ENCODE measurements at regions not wholly inside any gene's neighbourhood (a gene's known extent, or its start where the extent isn't known, plus 50 kb on each side); places are given as distances from the start of the nearest gene placed in this dataset.

DNA sequence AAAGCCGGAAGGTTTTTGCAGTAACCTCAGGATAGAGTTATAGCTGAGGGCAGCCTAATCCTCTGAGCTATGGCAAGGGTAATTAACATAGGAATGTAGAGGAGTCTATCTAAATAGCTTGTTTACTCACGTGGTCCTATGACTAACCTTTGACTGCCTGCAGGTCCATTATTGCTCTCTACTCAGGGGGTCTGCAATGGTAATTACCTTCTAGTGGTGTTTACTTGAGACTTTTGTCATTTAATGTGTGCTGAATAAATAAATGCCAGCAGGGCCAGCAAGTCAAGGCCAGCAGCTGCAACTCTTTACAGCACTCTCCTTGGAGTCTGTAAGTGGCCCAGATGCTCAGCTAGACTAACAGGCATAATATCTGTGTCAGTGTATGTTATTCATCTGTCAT lies 212.7 kb upstream of the FMR1 start:
- Histone ChIP-seq H3K9ac (ENCODE audit: low read depth, low read length, poor library complexity) (no peak overlapping the region), H3K4ac (ENCODE audit: low read length) (no peak overlapping the region), H3K27ac (replicated peaks; ENCODE audit: low read length) (no peak overlapping the region), H2AFZ (ENCODE audit: low read length) (no peak overlapping the region), H2BK5ac (ENCODE audit: low read length) (no peak overlapping the region), H3K18ac (ENCODE audit: low read length) (no peak overlapping the region), H4K91ac (ENCODE audit: low read depth, low read length, poor library complexity) (no peak overlapping the region), H3K9me3 (replicated peaks in 1 of 2; ENCODE audit: control insufficient read depth in 2 of 2, insufficient read depth in 1 of 2, low read depth in 1 of 2, low read length in 2 of 2) (no peaks in the 10 kb centered on the region), H3K36me3 (replicated peaks in 1 of 2; ENCODE audit: control insufficient read depth in 2 of 2, insufficient read depth in 2 of 2, low read length in 2 of 2) (no peaks in the 10 kb centered on the region), H3K4me3 (ENCODE audit: low read length in 2 of 2) (no peak overlapping the region), H3K27me3 (ENCODE audit: control insufficient read depth in 3 of 3, insufficient read depth in 3 of 3, low read depth in 1 of 3, low read length in 3 of 3) (no peaks in the 10 kb centered on the region), H3K79me1 (ENCODE audit: low read depth, low read length) (no peaks in the 10 kb centered on the region), H2BK120ac (ENCODE audit: low read depth, low read length) (no peak overlapping the region), H2BK15ac (ENCODE audit: low read length) (no peak overlapping the region), H4K8ac (ENCODE audit: low read depth, low read length) (no peak overlapping the region), H2AK5ac (ENCODE audit: low read depth, low read length) (no peak overlapping the region), H3K14ac (ENCODE audit: low read length) (no peak overlapping the region), H2BK12ac (ENCODE audit: low read length) (no peak overlapping the region), H3K23ac (ENCODE audit: low read depth, low read length, poor library complexity) (no peak overlapping the region), H3K4me2 (ENCODE audit: insufficient read depth, low read length, poor library complexity, severe bottlenecking) (no peak overlapping the region), H3K4me1 (ENCODE audit: control insufficient read depth in 2 of 2, insufficient read depth in 1 of 2, low read depth in 1 of 2, low read length in 2 of 2) (no peaks in the 10 kb centered on the region)
- DNase-seq (ENCODE audit: low spot score): peak; percentile 24
- WGBS, 2 donors (ENCODE audit: extremely low coverage in 2 of 2, insufficient read length in 2 of 2, insufficient replicate concordance in 1 of 2): no CpG with 5 or more reads among the region's 2 CpGs

DNA sequence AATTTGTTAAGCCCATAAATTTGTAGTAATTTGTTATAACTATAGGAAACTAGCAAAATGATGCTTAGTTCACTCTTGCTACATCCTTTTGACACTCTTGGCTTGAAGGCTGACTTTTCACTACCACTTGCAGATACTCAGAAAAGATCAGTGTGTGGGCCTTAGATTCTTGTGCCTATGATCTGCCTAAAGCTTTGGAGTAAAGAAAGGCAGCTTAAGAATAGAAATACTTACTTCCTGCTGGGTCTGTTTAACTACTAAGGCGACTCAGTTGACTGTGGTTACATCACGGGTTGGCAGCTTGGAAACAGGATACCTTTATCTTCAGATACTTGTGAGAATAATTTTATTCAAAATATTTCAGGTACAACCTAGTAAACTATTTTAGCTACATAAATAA lies 201.4 kb upstream of the FMR1 start:
- no peak overlapping the region for H3K14ac ChIP-seq (ENCODE audit: low read length)
- peak; percentile 1 for DNase-seq (ENCODE audit: low spot score)
- H3K4ac ChIP-seq (ENCODE audit: low read length): no peak overlapping the region
- H3K27ac ChIP-seq (replicated peaks; ENCODE audit: low read length): no peak overlapping the region
- WGBS, 2 donors (ENCODE audit: extremely low coverage in 2 of 2, insufficient read length in 2 of 2, insufficient replicate concordance in 1 of 2): no CpG with 5 or more reads among the region's 2 CpGs
- no peak overlapping the region for H2BK5ac ChIP-seq (ENCODE audit: low read length)
- H2AFZ ChIP-seq (ENCODE audit: low read length): no peak overlapping the region
- H2AK5ac ChIP-seq (ENCODE audit: low read depth, low read length): no peak overlapping the region
- no peak overlapping the region for H2BK15ac ChIP-seq (ENCODE audit: low read length)
- no peaks in the 10 kb centered on the region for H3K4me1 ChIP-seq (ENCODE audit: control insufficient read depth in 2 of 2, insufficient read depth in 1 of 2, low read depth in 1 of 2, low read length in 2 of 2)
- no peaks in the 10 kb centered on the region for H3K36me3 ChIP-seq (replicated peaks in 1 of 2; ENCODE audit: control insufficient read depth in 2 of 2, insufficient read depth in 2 of 2, low read length in 2 of 2)
- no peaks in the 10 kb centered on the region for H3K27me3 ChIP-seq (ENCODE audit: control insufficient read depth in 3 of 3, insufficient read depth in 3 of 3, low read depth in 1 of 3, low read length in 3 of 3)
- H3K18ac ChIP-seq (ENCODE audit: low read length): no peak overlapping the region
- no peak overlapping the region for H3K9ac ChIP-seq (ENCODE audit: low read depth, low read length, poor library complexity)
- no peak overlapping the region for H4K8ac ChIP-seq (ENCODE audit: low read depth, low read length)
- H2BK120ac ChIP-seq (ENCODE audit: low read depth, low read length): no peak overlapping the region
- no peaks in the 10 kb centered on the region for H3K79me1 ChIP-seq (ENCODE audit: low read depth, low read length)
- no peaks in the 10 kb centered on the region for H3K9me3 ChIP-seq (replicated peaks in 1 of 2; ENCODE audit: control insufficient read depth in 2 of 2, insufficient read depth in 1 of 2, low read depth in 1 of 2, low read length in 2 of 2)
- H3K23ac ChIP-seq (ENCODE audit: low read depth, low read length, poor library complexity): no peak overlapping the region
- no peak overlapping the region for H4K91ac ChIP-seq (ENCODE audit: low read depth, low read length, poor library complexity)
- H3K4me3 ChIP-seq (ENCODE audit: low read length in 2 of 2): no peak overlapping the region
- H2BK12ac ChIP-seq (ENCODE audit: low read length): no peak overlapping the region
- H3K4me2 ChIP-seq (ENCODE audit: insufficient read depth, low read length, poor library complexity, severe bottlenecking): no peak overlapping the region

DNA sequence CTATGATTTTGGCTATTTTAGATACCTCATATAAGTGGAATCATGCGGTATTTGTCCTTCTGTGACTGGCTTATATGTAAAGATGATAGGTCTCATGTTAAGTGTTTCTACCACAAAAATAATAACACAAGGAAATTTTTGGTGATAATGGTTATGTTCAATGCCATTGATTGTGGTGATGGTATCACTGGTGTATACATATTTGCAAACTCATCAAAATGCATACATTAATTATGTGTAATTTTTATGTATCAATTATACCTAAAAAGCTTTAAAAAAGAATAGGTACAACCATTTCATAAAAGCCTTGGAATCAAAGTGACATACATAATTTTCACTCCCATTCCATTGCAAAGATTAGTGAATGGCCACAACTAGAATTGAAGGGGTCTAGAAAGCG lies 178.3 kb upstream of the FMR1 start:
- WGBS, 2 donors (ENCODE audit: extremely low coverage in 2 of 2, insufficient read length in 2 of 2, insufficient replicate concordance in 1 of 2): no CpG with 5 or more reads among the region's 2 CpGs
- H2BK15ac ChIP-seq (ENCODE audit: low read length): no peak overlapping the region
- H3K27me3 ChIP-seq (ENCODE audit: control insufficient read depth in 3 of 3, insufficient read depth in 3 of 3, low read depth in 1 of 3, low read length in 3 of 3): no peaks in the 10 kb centered on the region
- H2BK5ac ChIP-seq (ENCODE audit: low read length): no peak overlapping the region
- H4K91ac ChIP-seq (ENCODE audit: low read depth, low read length, poor library complexity): no peak overlapping the region
- H3K79me1 ChIP-seq (ENCODE audit: low read depth, low read length): no peaks in the 10 kb centered on the region
- no peak overlapping the region for H3K4ac ChIP-seq (ENCODE audit: low read length)
- H3K9me3 ChIP-seq (replicated peaks in 1 of 2; ENCODE audit: control insufficient read depth in 2 of 2, insufficient read depth in 1 of 2, low read depth in 1 of 2, low read length in 2 of 2): no peaks in the 10 kb centered on the region
- H2BK120ac ChIP-seq (ENCODE audit: low read depth, low read length): no peak overlapping the region
- no peaks in the 10 kb centered on the region for H3K36me3 ChIP-seq (replicated peaks in 1 of 2; ENCODE audit: control insufficient read depth in 2 of 2, insufficient read depth in 2 of 2, low read length in 2 of 2)
- no peak overlapping the region for H3K27ac ChIP-seq (replicated peaks; ENCODE audit: low read length)
- no peak for DNase-seq (ENCODE audit: low spot score)
- no peak overlapping the region for H4K8ac ChIP-seq (ENCODE audit: low read depth, low read length)
- no peak overlapping the region for H3K18ac ChIP-seq (ENCODE audit: low read length)
- H2AK5ac ChIP-seq (ENCODE audit: low read depth, low read length): no peak overlapping the region
- H3K23ac ChIP-seq (ENCODE audit: low read depth, low read length, poor library complexity): no peak overlapping the region
- no peak overlapping the region for H2BK12ac ChIP-seq (ENCODE audit: low read length)
- no peaks in the 10 kb centered on the region for H3K4me1 ChIP-seq (ENCODE audit: control insufficient read depth in 2 of 2, insufficient read depth in 1 of 2, low read depth in 1 of 2, low read length in 2 of 2)
- H2AFZ ChIP-seq (ENCODE audit: low read length): no peak overlapping the region
- H3K9ac ChIP-seq (ENCODE audit: low read depth, low read length, poor library complexity): no peak overlapping the region
- no peak overlapping the region for H3K4me3 ChIP-seq (ENCODE audit: low read length in 2 of 2)
- no peak overlapping the region for H3K4me2 ChIP-seq (ENCODE audit: insufficient read depth, low read length, poor library complexity, severe bottlenecking)
- H3K14ac ChIP-seq (ENCODE audit: low read length): no peak overlapping the region

- no peak overlapping the region for H3K18ac ChIP-seq (ENCODE audit: low read length)
- H3K4me2 ChIP-seq (ENCODE audit: insufficient read depth, low read length, poor library complexity, severe bottlenecking): no peak overlapping the region
- no peak overlapping the region for H2BK120ac ChIP-seq (ENCODE audit: low read depth, low read length)
- no peaks in the 10 kb centered on the region for H3K36me3 ChIP-seq (replicated peaks in 1 of 2; ENCODE audit: control insufficient read depth in 2 of 2, insufficient read depth in 2 of 2, low read length in 2 of 2)
- H3K9ac ChIP-seq (ENCODE audit: low read depth, low read length, poor library complexity): no peak overlapping the region
- no peaks in the 10 kb centered on the region for H3K4me1 ChIP-seq (ENCODE audit: control insufficient read depth in 2 of 2, insufficient read depth in 1 of 2, low read depth in 1 of 2, low read length in 2 of 2)
- H2AFZ ChIP-seq (ENCODE audit: low read length): no peak overlapping the region
- H3K14ac ChIP-seq (ENCODE audit: low read length): no peak overlapping the region
- no peak overlapping the region for H2BK5ac ChIP-seq (ENCODE audit: low read length)
- H2BK15ac ChIP-seq (ENCODE audit: low read length): no peak overlapping the region
- no peaks in the 10 kb centered on the region for H3K79me1 ChIP-seq (ENCODE audit: low read depth, low read length)
- H3K23ac ChIP-seq (ENCODE audit: low read depth, low read length, poor library complexity): no peak overlapping the region
- H3K4ac ChIP-seq (ENCODE audit: low read length): no peak overlapping the region
- H3K27ac ChIP-seq (replicated peaks; ENCODE audit: low read length): no peak overlapping the region
- H3K9me3 ChIP-seq (replicated peaks in 1 of 2; ENCODE audit: control insufficient read depth in 2 of 2, insufficient read depth in 1 of 2, low read depth in 1 of 2, low read length in 2 of 2): no peaks in the 10 kb centered on the region
- H3K4me3 ChIP-seq (ENCODE audit: low read length in 2 of 2): no peak overlapping the region
- H3K27me3 ChIP-seq (ENCODE audit: control insufficient read depth in 3 of 3, insufficient read depth in 3 of 3, low read depth in 1 of 3, low read length in 3 of 3): no peaks in the 10 kb centered on the region
- H2BK12ac ChIP-seq (ENCODE audit: low read length): no peak overlapping the region
- H4K8ac ChIP-seq (ENCODE audit: low read depth, low read length): no peak overlapping the region
- no peak overlapping the region for H4K91ac ChIP-seq (ENCODE audit: low read depth, low read length, poor library complexity)
- H2AK5ac ChIP-seq (ENCODE audit: low read depth, low read length): no peak overlapping the region
- no peak for DNase-seq (ENCODE audit: low spot score)
These were observed 176.4 kb upstream of the FMR1 start for GRCh38 chrX:147735364-147735763.

All from neuronal stem cell (in vitro differentiated cells).